HCT116 (cell line): ENCODE measurements at regions not wholly inside any gene's neighbourhood (a gene's known extent, or its start where the extent isn't known, plus 50 kb on each side); places are given as distances from the start of the nearest gene placed in this dataset.

Experiments used
- CEBPB ChIP-seq: IDR thresholded peaks from 2 replicates; pipeline ENCODE4 v1.6.1; 2012; ENCODE audit warnings: low read depth
- CTCF ChIP-seq, 3 experiments: fragments of 200-600 bp in 1 of 3; sonication (generic) in 1 of 3; IDR thresholded peaks in 2 of 3; conservative IDR thresholded peaks in 1 of 3; 2 replicates each; pipeline ENCODE4 v1.5.1; 2012 to 2017; ENCODE audit warnings: low read depth in 2 of 3, low read length in 2 of 3, antibody characterized with exemption in 1 of 3, borderline replicate concordance in 1 of 3, control low read depth in 1 of 3, mild to moderate bottlenecking in 1 of 3, mixed read lengths in 1 of 3, mixed run types in 1 of 3, moderate library complexity in 1 of 3; ENCODE audit not compliant: insufficient read depth in 1 of 3
- EZH2 ChIP-seq: fragments of 200-600 bp; sonication (generic); IDR thresholded peaks from 2 replicates; pipeline ENCODE4 v1.6.1; 2017; ENCODE audit warnings: antibody characterized with exemption, mixed run types
- EZH2phosphoT487 ChIP-seq: fragments of 200-600 bp; IDR thresholded peaks from 2 replicates; pipeline ENCODE4 v1.6.1; 2018; ENCODE audit warnings: antibody characterized with exemption, borderline replicate concordance
- FOSL1 ChIP-seq: IDR thresholded peaks from 2 replicates; pipeline ENCODE4 v1.6.1; 2012; ENCODE audit warnings: low read depth
- MAX ChIP-seq: IDR thresholded peaks from 2 replicates; pipeline ENCODE4 v1.6.1; 2012
- POLR2A ChIP-seq: IDR thresholded peaks from 2 replicates; pipeline ENCODE4 v1.7.0; 2011; ENCODE audit warnings: borderline replicate concordance; ENCODE audit not compliant: insufficient read depth, insufficient read length; ENCODE audit errors: extremely low read depth
- POLR2AphosphoS5 ChIP-seq: IDR thresholded peaks from 2 replicates; pipeline ENCODE4 v1.6.1; 2011; ENCODE audit warnings: mild to moderate bottlenecking, low read depth, low read length, moderate library complexity
- RAD21 ChIP-seq: IDR thresholded peaks from 2 replicates; pipeline ENCODE4 v1.6.1; 2012; ENCODE audit warnings: low read depth, mild to moderate bottlenecking
- REST ChIP-seq: IDR thresholded peaks from 2 replicates; pipeline ENCODE4 v1.6.1; 2012; ENCODE audit warnings: low read depth
- SIN3A ChIP-seq: IDR thresholded peaks from 2 replicates; pipeline ENCODE4 v1.6.1; 2012; ENCODE audit warnings: low read depth
- SRF ChIP-seq: IDR thresholded peaks from 2 replicates; pipeline ENCODE4 v1.6.1; 2012; ENCODE audit warnings: low read depth
- YY1 ChIP-seq: IDR thresholded peaks from 2 replicates; pipeline ENCODE4 v1.6.1; 2011; ENCODE audit warnings: low read length, low read depth, moderate library complexity, mild to moderate bottlenecking; ENCODE audit not compliant: insufficient replicate concordance; ENCODE audit errors: extremely low read depth
- ZFX ChIP-seq: fragments of 450-650 bp; IDR thresholded peaks from 2 replicates; pipeline ENCODE4 v1.6.1; 2017

GRCh38 chr4:116628598-116628997, 456.8 kb downstream of the TRAM1L1 start:
- TF ChIP-seq POLR2A (no peak), YY1 (no peak), CTCF (IDR thresholded peaks at IDR 0.05 in 2 of 3, conservative IDR thresholded peaks at IDR 0.05 in 1 of 3; ENCODE audit: borderline replicate concordance in 1 of 3, insufficient read depth in 1 of 3, low read depth in 2 of 3, low read length in 2 of 3) (no peak), ZFX (no peak), EZH2 (no peak), SRF (no peak), POLR2AphosphoS5 (no peak), SIN3A (no peak), CEBPB (no peak), RAD21 (no peak), REST (no peak), FOSL1 (no peak), MAX (no peak), EZH2phosphoT487 (no peak)
